AG08396 (cell line): ENCODE measurements at regions not wholly inside any gene's neighbourhood (a gene's known extent, or its start where the extent isn't known, plus 50 kb on each side); places are given as distances from the start of the nearest gene placed in this dataset.

ENCODE experiments used
- DNase-seq: peaks from one replicate; pipeline ENCODE4 v3.0.0; 2012; ENCODE audit warnings: low spot score, mixed read lengths

GRCh38 chr4:4637710-4638109, 95.9 kb upstream of the STX18 start:
- DNase-seq = no peak

DNA sequence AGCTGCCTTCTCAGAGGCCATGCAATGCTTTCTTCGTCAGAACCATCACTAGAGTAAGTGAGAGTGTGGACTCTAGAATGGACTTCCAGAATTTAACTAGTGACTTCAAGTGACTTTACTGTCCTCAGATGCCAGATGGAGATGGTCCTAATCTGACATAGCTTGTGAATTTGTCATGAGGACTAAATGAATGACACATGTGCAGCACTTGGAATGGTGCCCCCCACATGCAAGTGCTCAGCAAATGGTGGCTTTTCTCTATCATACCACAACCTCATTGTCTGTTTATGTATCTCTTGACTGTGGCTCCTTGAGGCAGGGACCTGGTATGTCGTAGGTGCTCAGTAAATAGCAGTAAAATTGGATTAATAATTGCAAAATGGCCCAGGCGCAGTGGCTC, 91.6 kb upstream of the STX18 start:
- no peak for DNase-seq

DNA sequence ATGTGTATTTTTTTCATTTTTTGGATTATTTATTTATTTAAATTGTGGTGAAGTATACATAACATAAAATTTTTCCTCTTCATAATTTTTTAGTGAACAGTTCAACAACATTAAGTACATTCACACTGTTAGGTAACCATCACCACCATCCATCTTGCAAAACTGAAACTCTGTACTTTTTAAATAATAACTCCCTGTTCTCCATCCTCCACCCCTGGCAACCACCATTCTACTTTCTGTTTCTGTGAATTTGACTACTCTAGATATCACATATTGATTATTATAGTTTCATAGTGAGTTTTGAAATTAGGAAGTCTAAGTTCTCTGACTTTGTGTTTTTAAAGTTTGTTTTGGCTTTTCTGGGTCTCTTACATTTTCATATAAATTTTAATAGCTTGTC, 89.3 kb upstream of the STX18 start:
- no peak for DNase-seq

DNA sequence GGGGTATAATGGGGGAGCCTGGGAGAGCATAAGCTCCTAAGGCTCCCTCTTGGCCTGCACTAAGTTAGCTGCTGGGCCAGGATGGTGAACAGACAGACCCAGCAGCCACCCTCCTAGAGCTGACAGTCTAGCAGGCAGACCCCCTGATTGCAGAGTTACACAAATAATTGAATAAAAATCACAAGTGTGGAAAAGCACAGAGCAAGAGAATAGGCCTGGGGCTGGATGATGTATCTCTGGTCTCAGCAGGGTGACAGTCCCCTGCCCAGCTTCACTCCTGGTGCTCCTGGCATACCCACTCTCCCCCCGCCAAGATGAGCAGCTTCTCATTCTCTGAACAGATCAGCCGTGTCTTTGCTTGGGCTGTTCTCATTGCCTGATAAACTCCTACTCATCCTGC, 86.1 kb upstream of the STX18 start:
- no peak for DNase-seq

DNA sequence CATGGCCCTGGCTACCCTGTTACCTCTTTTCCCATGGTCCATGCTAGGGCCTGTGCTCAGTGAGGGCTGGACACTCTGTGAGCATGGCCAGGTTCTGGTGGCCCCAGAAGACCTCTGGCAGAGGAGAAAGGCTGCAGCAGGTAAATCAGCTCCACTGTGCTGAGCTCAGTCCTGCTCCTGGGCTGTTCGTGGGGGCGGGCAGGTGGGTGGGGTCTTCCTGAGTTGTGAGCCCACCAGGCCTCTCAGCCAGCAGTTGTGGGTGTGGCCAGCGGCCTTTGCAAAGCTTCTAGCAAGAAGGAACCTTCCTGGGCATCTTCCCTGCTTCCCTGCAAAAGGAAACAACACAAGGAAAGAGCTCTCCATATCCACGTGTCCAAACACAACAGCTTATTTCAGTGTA, 85.3 kb upstream of the STX18 start:
- DNase-seq = no peak

- peak; percentile 84 for DNase-seq
These were observed 83.6 kb upstream of the STX18 start for GRCh38 chr4:4625488-4625887.

- DNase-seq = no peak
These were observed 82.5 kb upstream of the STX18 start for GRCh38 chr4:4624276-4624897.

GRCh38 chr4:4619821-4620220, 78.0 kb upstream of the STX18 start:
- no peak for DNase-seq

- DNase-seq = no peak
These were observed 77.0 kb upstream of the STX18 start for GRCh38 chr4:4618847-4619246.

GRCh38 chr4:4614925-4615678, 73.3 kb upstream of the STX18 start:
- DNase-seq = peak; percentile 49

DNA sequence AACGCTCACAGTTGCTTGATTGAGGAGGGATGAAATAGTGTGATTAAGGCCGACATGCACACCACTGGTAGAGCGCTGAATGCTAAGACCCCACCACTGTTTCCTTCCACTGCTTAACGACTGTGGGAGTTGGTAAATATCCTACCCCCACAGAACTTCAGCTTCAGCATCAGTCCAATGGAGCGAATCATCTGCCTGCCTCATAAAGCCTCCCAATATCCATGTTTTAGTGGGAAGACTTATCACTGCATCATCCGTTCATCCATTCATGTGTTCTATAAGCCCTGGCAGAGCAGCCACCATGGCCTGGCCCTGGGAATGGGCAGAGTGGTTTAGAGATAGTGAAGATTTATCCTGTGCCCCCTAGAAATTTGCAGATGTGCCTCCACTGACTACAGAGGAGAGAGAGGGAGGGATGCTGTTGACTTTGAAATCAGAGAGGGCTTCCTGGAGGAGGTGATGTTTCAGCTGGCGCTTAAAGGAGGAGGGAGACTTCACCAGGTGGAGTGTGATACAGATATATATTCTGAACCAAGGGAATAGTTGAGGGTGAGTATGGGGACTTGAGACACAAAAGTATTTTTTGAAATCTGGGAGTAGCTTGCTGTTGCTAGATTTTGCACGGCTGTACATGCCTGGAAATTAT, 71.9 kb upstream of the STX18 start:
- DNase-seq = no peak

GRCh38 chr4:4613126-4613465, 71.2 kb upstream of the STX18 start:
- no peak for DNase-seq

DNA sequence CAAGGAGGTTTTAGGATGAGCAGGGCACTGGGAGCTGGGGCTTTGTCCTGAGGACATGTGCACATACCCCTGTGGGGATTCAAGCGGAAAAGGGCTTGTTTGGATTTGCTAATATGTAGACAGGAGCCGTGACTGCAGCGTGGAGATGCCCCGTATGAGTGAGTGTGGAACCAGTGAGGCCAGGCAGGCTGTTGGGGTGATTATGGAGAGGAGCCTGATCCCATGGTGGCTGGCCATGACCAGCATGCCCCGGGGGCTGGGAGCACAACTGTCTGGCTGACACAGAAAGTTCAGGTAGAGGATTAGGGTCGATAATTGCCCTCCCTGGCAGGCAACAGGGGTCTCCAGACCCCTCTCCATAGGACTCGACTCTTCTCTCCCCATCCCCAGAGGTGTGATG, 68.8 kb upstream of the STX18 start:
- DNase-seq = no peak

GRCh38 chr4:4609622-4610334, 67.9 kb upstream of the STX18 start:
- no peak for DNase-seq

GRCh38 chr4:4608214-4608537, 66.3 kb upstream of the STX18 start:
- DNase-seq = no peak

DNA sequence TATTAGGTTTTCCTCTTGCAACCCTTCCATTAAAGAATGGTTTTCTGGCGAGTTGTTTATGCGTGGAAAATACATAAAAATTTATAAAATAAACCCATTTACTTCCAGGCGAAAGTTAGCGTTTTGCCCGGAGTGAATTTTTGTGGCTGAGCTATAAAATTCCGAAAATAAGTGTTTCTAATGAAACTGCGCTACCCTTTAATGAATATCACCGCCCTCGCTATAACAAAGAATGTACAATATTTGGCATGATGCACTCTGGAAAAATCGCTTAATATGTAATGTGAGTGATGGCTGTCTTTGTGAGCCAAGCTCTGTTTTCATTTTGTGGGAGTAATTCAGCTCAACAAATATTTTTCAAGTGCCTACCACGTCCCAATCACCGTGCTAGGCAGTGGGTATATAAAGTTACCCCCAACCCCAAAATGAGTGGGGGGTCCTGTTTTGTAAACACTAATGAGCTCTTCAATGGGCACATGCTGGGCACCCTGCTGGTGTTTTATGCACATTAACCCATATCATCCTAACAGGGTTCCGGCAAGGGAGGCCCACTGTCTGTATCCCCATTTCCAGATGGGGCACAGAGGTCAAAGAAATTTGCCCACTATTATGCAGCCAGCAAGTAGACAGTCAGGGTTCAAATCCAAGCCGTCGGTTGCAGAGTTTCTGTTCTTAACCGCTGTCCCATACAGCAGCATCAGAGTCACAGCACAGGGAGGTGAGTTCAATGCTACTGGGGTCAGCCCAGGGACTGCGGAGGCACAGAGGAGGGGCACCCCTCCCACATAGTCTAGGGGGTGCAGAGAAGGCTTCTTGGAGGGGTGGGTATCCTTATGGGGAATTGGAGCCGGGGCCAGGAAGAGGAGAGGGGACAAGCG, 65.7 kb upstream of the STX18 start:
- DNase-seq = no peak

GRCh38 chr4:4606321-4606720, 64.5 kb upstream of the STX18 start:
- peak; percentile 60 for DNase-seq

DNA sequence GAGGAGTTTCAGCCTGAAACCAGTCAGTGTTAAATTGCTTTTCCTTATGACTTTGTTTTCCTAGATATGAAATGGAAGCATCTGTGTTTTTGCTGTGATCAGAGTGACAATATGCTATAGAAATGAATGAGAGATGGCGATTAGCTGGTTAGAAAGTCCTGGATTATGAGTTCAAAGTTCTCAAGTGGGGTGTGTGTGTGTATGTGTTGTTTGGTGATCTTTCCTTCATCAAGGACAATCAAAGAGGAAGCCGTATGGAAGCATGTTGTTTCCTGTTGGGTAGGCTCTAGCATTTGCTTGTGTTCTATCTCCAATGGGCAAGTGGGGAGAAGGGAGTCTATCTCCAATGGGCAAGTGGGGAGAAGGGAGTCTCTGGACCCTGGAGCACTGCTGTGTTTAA, 64.0 kb upstream of the STX18 start:
- DNase-seq = no peak

GRCh38 chr4:4603592-4603991, 61.7 kb upstream of the STX18 start:
- no peak for DNase-seq

DNA sequence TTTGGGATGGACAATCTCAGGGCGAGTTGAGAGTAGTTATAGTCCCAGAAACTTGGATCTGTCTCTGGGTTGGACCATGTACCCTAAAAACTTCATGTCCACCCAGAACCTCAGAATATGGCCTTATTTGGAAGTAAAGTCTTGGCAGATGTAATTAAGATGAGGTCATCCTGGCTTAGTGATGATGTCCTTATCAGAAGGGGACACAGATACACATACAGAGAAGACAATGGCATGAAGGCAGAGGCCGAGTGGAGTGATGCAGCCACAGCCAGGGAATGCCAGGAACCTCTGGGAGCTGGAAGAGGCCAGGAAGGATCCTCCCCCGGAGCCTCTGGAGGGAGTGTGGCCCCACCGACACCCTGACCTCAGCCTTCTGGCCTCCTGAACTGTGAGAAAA, 61.2 kb upstream of the STX18 start:
- no peak for DNase-seq

DNA sequence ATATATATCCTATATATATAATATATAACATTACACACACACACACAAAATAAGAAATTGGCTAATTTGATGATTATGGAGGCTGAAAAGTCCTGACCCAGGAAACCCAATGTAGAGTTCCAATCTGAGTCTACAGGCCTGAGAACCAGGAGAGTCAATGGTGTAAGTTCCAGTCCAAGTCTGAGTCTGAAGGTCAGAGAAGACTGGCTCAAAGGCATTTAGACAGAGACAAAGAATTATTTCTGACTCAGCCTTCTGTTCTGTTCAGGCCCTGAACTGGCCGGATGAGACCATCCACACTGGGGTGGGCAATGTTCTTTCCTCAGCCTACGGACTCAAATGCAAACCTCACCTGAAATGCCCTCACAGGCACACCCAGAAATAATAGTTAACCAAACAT, 60.6 kb upstream of the STX18 start:
- DNase-seq = no peak

DNA sequence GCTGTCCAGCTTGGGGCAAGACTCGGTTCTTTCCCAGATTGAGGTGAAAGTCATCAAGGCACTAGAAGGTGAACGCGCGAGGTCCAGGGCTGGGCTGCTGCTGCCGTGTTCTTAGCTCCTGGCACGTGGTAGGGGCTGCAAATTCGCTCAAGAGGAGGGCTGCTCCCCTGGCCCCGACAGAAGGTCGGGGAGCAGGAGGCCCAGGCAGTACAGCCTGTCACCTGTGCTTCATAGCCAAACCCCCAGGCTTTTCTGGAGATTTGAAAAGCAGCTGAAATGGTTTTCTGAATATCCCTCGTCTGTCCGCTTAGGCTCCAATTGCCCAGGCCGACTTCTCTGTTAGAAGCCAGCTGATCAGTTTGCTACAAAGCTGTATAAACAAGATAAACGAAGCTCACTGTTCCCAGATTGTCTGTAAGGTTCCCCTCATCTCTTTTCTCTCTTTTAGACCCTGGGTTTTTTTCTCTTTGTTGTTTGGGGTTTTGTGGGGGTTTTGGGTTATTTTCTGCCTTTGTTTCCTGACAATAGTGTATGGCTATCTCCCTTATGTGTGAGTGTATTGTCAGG, 60.0 kb upstream of the STX18 start:
- no peak for DNase-seq
